GM04503 (cell line): ENCODE measurements at regions not wholly inside any gene's neighbourhood (a gene's known extent, or its start where the extent isn't known, plus 50 kb on each side); places are given as distances from the start of the nearest gene placed in this dataset.
"Not testable (repeated sequence)": the region's sequence is repeated elsewhere in the genome, so short reads cannot be mapped to it uniquely, and the experiment has no call there.

ENCODE experiments used
- DNase-seq: peaks from one replicate; pipeline ENCODE4 v3.0.0-alpha.2; 2012; ENCODE audit warnings: low read depth

DNA sequence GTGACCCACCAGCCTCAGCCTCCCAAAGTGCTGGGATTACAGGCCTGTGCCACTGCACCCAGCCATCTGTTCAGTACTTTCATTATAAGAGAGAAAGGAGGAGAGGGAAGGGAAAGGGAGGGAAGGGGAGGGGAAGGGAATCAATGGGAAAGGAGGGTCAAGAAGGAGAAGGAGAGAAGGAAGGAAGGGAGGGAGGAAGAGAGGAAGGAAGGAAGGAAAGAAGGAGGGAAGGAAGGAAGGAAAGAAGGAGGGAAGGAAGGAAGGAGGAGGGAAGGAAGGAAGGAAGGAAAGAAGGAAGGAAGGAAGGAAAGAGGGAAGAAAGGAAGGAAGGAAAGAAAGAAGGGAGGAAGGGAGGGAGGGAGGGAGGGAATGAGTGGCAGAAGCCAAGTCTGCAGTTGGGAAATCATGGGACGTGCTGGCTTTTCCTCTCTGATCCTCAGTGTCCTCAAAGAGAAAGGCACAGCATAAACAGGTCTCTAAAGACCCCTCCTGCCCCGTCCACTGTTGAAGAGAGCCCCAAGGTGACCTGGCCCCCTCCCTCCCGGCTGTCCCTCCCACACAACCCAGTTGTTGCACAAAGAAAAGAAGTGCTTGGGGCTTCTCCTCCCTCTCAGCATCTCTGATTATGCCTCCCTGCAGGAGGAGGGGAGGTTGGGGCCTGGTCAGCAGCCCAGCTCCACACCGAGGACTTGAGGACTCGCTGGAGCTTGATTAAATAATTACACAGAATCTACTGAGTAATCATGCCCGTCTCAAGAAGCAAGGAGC, 69.1 kb upstream of the TOP1 start:
- DNase-seq = no peak

DNA sequence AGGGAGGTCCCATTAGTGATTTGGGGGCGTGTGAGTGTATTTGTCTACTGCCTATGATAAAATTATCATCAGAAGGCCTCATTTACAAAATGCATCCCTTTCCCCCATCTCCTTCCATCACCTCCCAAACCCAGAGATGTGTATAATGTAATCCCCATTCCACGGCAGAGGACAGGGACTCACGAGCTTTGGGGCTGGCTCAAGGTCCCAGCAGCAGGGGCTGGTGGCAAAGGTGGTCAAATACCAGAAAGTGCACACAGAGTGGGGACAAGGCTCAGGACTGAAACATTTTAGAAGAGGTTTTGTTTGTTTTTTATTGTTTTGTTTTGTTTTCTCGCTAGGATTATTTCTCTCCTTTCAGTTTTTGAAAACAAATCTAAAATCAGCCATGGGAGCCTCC, 68.5 kb upstream of the TOP1 start:
- DNase-seq = no peak

- no peak for DNase-seq
These were observed 68.1 kb upstream of the TOP1 start for GRCh38 chr20:40960521-40960956.

GRCh38 chr20:40961176-40961575, 67.4 kb upstream of the TOP1 start:
- DNase-seq = no peak

DNA sequence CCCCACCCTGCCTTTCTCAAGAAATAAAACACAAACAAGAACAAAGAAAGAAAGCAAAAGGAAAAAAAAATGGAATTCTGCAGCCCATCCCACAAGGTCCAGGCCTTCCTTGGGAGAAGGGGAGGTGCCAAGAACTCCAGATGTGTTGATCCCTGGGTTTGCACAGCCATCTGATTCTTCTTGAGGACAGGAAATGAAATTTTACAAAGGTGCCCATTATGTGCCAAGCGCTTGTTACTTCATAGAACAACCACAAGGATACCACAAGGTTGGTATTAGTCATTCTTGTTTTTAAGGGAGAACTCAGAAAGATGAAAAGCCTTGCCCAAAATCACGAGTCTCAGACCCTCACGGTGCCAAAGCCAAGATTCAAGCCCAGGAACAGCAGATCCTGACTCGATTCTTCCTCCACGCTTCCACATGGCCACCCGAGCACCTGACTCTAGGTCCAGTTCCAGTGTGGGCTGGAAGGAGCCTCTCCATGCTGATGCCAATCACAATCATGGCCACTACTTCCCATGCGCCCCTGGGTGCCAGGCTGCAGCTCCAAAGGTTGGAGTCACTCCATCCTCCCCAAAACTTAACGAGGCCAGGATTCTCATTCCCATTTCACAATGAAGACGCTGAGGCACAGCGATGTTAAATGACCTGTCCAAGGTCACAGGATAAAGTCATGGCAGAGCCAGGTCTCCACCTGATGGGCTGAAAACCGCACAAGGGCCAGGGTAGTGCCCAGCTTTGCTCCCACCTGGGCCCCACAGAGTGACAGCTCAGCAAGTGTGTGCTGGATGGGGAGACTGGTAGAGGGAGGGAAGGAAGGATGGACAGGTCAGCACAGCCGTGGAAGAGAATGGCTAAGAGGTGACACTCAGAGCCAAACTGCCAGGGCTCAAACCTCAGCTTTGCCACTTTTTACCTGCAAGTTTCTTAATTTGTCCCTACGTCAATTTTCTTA, 66.7 kb upstream of the TOP1 start:
- DNase-seq = no peak

DNA sequence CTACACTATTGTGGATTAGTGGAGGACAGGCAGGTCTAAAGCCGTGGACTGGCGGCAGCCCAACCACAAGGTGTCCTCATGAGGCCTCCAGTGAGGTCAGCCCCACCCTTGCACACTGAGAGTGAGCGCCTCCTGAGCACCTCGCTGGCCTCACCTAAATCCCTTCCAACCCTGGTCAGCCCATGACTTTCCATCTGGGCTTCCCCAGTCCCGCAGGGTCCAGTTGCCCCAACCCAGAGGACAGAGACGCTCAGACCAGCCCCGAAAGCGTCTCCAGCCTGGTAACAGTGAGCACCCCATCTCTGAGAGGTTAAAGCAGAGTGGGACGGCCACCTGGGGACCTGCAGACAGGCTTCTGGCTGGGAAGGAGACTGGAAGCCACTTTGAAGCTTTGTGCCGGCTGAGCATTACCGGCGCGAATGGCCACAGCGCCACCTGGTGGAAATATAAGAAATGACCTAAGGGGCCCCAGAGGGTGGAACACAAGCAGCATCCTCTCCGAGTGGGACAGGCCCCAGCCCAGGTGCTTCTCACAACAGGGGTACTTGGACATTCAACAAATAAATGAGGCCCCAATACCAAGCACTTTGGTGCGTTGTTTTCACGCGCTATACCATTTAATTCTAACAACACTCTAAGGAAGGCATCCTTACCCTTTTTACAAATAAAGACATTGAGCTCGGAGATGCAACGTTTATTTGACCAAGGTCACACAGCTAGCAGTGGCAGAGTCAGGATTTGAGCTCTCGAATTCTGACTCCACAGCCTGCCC, 65.7 kb upstream of the TOP1 start:
- no peak for DNase-seq

- DNase-seq = no peak
These were observed 65.1 kb upstream of the TOP1 start for GRCh38 chr20:40963505-40963845.

DNA sequence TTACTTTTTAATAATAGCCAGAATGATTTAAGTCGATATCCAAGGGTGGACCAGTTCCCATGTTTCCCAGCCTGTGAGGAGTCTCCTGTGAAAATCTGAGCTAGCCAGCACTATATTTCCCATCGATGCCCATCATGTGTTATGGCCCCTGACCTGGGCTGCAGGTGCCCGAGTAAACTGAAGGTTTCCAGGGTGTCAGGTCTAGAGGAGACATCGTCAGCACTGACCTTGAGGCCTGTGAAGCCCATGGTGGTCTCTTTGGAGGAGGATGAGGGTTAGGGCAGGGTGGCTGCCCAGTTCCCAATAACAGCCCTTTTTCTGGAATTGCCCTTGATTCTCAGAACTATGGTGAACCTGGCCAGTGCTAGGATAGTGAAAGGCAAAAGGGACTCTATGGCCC, 63.0 kb upstream of the TOP1 start:
- no peak for DNase-seq

DNA sequence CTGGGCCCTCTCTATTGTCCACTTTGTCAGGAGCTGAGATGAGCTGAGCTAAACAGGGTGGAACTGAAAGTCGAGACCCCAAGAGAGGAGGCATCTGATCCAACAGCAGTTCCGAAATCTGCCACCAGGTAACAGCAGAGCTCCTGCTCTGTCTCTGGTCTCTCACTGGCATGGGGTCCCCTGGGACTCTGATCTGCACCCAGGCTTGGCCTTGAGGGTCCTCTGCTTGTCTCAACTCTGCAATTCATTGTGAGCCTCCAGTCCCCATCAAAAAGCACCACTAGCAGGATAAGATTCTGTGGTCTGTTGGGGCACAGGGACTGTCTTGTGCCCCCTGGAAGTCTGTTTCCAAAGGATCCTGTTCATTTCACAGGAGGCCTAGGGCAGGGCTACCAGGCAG, 62.5 kb upstream of the TOP1 start:
- no peak for DNase-seq

GRCh38 chr20:40966516-40967185, 62.0 kb upstream of the TOP1 start:
- no peak for DNase-seq

GRCh38 chr20:40967700-40968099, 60.9 kb upstream of the TOP1 start:
- DNase-seq = no peak

- DNase-seq = not testable (repeated sequence)
These were observed 59.6 kb upstream of the TOP1 start for GRCh38 chr20:40968816-40969562.

DNA sequence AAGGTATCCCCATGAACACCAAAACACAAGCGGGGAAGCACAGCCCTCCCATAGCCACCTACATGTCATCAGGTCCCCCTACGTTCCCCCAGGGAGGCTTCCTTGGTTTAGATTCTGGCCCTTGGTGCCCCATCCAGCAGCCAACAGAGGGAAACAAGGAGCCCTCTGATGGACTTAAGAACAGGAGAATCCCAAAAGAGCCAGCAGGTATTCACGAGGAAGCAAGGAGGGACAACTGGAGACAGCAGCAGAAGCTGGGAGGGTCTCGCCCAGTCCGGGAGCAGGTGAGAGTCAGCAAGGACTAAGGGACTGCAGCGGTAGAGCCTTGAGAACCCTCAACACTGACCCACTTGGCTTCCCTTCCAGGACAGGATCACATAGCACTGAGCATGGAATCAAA, 58.4 kb upstream of the TOP1 start:
- DNase-seq = no peak

DNA sequence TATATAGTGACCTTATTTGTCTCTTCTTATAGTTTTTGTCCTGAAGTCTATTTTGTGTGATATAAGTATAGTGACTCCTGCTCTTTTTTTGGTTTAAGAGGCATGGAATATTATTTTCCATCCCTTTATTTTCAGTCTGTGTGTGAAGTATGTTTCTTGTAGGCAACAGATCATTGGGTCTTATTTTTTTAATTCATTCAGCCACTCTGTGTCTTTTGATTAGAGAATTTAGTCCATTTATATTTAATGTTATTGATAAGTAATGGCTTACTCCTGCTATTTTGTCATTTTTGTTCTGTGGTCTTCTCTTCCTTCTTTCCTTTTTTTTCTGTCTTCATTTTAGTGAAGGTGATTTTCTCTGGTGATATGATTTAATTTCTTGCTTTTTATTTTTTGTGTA, 51.4 kb upstream of the TOP1 start:
- no peak for DNase-seq

DNA sequence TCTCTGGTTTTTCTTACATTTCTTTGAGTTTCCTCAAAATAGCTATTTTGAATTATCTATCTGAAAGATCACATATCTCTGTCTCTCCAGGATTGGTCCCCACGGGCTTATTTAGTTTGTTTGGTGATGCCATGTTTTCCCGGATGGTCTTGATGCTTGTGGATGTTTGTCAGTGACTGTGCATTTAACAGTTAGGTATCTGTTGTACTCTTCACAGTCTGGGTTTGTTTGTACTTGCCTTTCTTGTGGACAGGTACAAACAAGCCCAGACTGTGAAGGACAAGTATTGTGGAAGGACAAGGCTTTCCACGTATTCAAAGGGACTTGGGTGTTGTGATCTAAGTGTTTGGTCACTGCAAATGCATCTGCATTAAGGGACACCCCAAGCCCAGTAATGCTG, 49.9 kb upstream of the TOP1 start:
- DNase-seq = no peak
